NCI-H69 (cell line): ENCODE measurements at regions not wholly inside any gene's neighbourhood (a gene's known extent, or its start where the extent isn't known, plus 50 kb on each side); places are given as distances from the start of the nearest gene placed in this dataset.
A peak's percentile ranks its signal among the peaks of the same experiment; 100 is the strongest.
"Not testable (repeated sequence)": the region's sequence is repeated elsewhere in the genome, so short reads cannot be mapped to it uniquely, and the experiment has no call there.

Experiments used
- DNase-seq: peaks from one replicate; lab custom pipeline; 2025; lab: John Stamatoyannopoulos, UW

- peak; percentile 1 for DNase-seq
These were observed 270.7 kb downstream of the ZNF33B start for GRCh38 chr10:42367532-42368230.

- DNase-seq, result no peak
These were observed 286.6 kb downstream of the ZNF33B start for GRCh38 chr10:42351745-42352144.

- not testable (repeated sequence) for DNase-seq
These were observed 301.6 kb downstream of the ZNF33B start for GRCh38 chr10:42336593-42337337.

- DNase-seq, result not testable (repeated sequence)
These were observed 302.6 kb downstream of the ZNF33B start for GRCh38 chr10:42335653-42336296.

GRCh38 chr10:42304341-42304740 lies 334.0 kb downstream of the ZNF33B start:
- no peak for DNase-seq

- DNase-seq, result not testable (repeated sequence)
These were observed 356.5 kb downstream of the ZNF33B start for GRCh38 chr10:42281896-42282295.

- not testable (repeated sequence) for DNase-seq
These were observed 368.6 kb downstream of the ZNF33B start for GRCh38 chr10:42269788-42270187.

GRCh38 chr10:42263259-42263658 lies 375.1 kb downstream of the ZNF33B start:
- DNase-seq, result not testable (repeated sequence)

GRCh38 chr10:42243002-42243401 lies 395.4 kb downstream of the ZNF33B start:
- not testable (repeated sequence) for DNase-seq

- no peak for DNase-seq
These were observed 396.1 kb downstream of the ZNF33B start for GRCh38 chr10:42242135-42242805.

- not testable (repeated sequence) for DNase-seq
These were observed 402.0 kb downstream of the ZNF33B start for GRCh38 chr10:42236401-42236800.

GRCh38 chr10:42235736-42236135 lies 402.6 kb downstream of the ZNF33B start:
- not testable (repeated sequence) for DNase-seq

- not testable (repeated sequence) for DNase-seq
These were observed 403.1 kb downstream of the ZNF33B start for GRCh38 chr10:42235241-42235640.

- DNase-seq, result not testable (repeated sequence)
These were observed 403.9 kb downstream of the ZNF33B start for GRCh38 chr10:42234506-42234905.

GRCh38 chr10:42233461-42234206 lies 404.7 kb downstream of the ZNF33B start:
- not testable (repeated sequence) for DNase-seq

GRCh38 chr10:42232955-42233354 lies 405.4 kb downstream of the ZNF33B start:
- DNase-seq, result not testable (repeated sequence)

GRCh38 chr10:42230812-42231211 lies 407.6 kb downstream of the ZNF33B start:
- DNase-seq, result not testable (repeated sequence)

GRCh38 chr10:42230115-42230514 lies 408.3 kb downstream of the ZNF33B start:
- DNase-seq, result not testable (repeated sequence)

GRCh38 chr10:42227859-42228258 lies 410.5 kb downstream of the ZNF33B start:
- not testable (repeated sequence) for DNase-seq

- DNase-seq, result not testable (repeated sequence)
These were observed 444.8 kb downstream of the ZNF33B start for GRCh38 chr10:42193588-42193987.

- DNase-seq, result not testable (repeated sequence)
These were observed 445.9 kb downstream of the ZNF33B start for GRCh38 chr10:42192450-42192849.
